ENCODE measurements at regions not wholly inside any gene's neighbourhood (a gene's known extent, or its start where the extent isn't known, plus 50 kb on each side); places are given as distances from the start of the nearest gene placed in this dataset.
"Not testable (repeated sequence)": the region's sequence is repeated elsewhere in the genome, so short reads cannot be mapped to it uniquely, and the experiment has no call there.

DNA sequence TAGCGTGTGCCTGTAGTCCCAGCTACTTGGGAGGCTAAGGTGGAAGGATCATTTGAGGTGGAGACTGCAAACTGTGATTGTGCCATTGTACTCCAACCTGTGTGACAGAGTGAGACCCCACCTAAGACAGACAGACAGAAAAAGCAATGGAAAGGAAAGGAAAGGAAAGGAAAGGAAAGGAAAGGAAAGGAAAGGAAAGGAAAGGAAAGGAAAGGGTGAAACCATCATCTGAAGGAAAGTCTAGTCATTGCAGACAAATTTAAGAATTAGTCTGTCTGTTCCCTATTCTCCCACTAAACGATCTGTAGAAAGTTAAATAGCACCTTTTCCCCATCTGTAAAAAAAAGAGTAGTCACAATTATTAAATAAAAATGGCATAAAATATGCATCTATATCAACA lies 91.1 kb upstream of the SKAP2 start:
- no peak for DNase-seq

DNA sequence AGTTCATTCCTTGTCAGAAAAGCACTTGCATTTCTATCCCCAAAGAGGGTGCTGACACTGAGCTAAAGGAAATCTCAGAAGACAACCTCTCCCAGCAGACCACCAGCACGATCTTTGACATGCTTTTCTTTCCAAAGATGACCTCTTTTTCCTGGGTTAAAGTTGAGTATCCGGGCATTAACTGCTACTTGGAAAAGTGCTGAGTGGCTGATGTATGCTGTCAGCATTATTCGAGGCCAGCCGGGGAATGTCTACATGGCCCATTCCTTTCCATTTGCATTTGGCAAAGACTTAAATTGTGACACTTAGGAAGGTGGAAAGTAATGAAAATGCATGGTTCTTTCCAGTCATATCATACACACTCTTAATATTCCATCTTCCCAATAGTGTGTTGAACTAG lies 90.6 kb upstream of the SKAP2 start:
- no peak for DNase-seq

DNA sequence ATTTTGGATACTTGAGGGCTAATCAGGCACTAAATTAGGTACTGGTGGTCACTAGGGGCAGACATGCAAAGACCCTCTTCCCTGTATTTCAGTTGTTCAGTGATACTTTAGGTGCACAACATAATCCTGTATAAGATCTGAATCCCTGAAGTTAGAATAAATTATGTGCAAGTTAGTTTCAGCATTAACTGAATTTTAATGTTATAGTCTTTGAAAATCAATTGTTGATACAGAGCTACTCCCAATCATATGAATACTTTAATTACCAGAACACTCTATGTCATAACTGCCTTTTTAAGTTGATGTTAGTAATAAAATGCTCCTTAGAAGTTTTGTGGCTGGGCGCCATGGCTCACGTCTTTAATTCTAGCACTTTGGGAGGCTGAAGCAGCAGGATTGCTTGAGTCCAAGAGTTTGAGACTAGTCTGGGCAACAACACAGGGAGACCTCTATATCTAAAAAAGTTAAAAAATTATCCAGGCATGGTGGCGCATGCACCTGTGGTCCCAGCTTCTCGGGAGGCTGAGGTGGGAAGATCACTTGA lies 87.1 kb upstream of the SKAP2 start:
- DNase-seq, result no peak

DNA sequence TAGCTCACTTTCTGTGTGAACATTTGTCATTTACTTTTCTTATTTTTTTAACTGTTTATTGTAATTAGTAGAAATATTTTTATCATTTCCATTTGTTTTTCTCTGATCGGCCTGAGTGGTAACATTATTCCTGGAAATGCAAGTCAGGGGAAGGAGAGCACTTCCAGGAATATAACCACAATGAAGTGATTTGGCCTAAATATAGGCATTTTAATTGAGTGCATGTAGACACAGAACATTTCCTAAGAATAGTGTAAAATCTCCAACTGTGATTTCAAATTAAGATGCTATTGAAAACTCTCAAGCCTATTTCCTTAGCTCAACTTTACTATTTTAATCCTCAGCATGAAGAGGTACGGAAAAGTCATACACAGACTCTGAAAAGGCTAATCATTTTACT lies 86.5 kb upstream of the SKAP2 start:
- DNase-seq, result no peak

DNA sequence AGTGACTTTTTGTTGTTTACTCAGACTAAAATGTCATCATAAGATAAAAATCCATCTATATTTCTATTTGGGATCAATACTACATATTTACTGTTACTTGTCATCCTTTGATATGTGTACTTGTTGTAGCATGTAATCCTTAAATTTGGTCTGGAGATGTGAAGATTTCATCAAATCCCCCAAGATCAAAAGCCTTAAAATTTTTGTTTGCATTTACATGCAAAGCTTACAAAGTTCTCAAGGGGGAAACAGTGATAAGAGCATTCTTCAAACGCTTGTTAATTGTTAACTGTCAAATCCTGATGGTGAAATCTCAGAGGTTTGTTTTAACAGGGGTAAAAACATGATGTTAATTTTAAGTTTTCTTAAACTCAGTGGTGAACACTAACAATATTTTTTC lies 84.9 kb upstream of the SKAP2 start:
- DNase-seq, result no peak

DNA sequence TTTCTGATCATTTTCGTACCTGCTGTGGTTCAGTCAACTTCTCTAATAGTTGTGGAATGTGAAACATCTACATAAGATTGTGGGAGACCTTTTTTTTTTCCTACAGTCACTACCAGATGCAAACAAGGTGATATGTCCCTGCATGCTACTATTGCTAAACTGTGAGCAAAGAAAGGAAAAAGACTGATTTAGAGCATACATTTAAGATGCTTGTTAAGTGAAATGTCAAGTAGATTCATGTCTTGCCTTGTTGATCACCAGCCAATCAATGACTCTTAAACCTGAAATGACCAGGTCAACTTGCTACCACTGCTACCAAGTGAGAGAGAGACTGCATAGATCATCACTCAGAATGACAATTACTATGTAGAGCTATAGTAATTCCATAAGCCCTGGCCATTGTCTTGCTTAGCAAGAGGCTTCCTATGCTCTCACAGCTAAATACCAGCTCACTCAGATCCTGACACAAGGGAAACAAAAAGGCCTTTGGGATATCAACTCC lies 84.3 kb upstream of the SKAP2 start:
- DNase-seq, result no peak

DNA sequence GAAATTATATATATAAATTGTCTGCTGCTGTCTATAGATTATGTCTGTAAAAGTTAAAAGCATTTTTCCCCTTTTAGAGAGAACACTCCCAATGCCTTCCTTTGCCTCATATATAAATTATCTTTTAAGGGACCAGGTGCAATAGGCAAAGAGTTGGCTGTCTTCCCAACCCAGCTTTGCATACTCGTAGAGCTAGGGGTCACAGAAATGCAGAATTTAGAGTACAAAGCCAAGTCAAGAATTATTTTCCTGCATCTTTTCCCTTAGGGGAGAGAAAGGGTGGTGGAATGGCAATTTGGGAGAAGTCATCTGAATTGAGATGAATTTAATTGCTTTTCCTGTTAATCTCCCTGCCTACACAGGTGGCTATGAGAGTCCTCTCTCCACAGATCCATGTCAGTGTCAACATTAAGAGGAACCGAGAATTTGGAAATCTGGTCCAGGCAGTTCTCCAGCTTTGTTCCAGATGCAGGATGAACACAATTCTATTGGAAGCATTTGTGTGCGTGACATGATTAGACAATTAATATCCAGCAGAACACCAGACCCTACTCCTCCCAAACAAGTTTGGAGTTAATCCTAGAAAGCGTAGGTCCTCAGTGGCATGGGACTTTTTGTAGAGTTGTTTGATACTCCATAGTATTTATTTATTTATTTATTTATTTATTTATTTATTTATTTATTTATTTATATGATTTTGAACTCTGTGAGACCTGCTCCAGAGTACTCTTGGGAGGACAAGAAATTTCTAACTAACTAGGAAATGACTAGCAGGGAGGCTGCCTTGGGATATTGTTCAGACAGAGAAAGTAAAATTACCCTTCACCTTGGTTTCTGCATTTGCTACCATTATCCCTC lies 80.3 kb upstream of the SKAP2 start:
- DNase-seq, result peak; percentile 20

DNA sequence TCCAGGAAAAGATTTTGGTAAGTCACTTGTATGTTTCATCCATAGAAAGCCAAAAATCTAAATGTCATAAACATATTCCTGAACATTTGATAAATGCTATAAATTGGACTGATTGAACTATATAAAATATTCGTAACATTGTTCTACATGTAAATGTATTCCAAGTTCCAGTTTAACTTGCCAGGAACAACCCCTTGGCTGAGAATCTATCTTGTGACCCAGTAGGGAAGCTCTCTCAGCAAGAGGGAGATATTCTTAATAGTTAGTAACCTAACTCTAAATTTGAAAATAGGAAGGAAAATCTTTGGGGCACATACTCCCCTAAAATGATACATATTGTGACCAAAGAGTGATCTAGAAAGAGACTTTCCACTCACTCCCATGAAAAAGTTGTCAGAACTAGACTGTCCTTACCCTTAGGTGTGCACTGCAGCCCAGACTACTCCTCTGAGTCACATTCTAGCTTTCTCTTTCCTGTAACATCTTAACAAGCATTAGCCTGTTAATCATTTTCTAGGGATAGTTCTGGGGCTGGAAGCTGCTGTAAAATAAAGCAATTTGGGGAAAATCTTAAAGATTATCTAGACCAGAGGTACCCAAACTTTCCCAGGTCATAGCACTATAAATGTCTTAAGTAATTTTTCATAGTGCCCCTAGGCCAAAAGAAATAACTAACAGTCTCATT lies 73.7 kb upstream of the SKAP2 start:
- DNase-seq, result no peak

DNA sequence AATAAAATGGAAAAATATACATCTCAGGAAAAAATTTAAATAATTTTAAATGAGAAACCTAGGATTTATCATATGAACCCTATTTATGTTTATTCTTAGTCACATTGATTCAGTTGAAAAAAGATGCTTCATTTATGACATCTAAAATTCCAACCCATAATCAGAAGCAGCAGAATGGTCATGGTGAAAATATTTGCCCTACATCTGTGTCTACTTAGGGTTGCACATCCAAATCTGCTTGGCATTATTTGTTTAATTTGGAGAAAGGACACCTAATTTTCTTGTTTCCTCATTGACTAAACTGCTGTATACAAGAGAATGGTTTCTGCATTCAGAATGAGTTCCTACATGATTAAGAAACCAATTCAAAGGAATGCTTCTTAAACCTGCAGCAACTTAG lies 72.9 kb upstream of the SKAP2 start:
- no peak for DNase-seq

DNA sequence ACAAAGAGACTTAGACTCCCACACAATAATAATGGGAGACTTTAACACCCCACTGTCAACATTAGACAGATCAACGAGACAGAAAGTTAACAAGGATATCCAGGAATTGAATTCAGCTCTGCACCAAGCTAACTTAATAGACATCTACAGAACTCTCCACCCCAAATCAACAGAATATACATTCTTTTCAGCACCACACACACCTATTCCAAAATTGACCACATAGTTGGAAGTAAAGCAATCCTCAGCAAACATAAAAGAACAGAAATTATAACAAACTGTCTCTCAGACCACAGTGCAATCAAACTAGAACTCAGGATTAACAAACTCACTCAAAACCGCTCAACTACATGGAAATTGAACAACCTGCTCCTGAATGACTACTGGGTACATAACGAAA lies 68.2 kb upstream of the SKAP2 start:
- DNase-seq, result not testable (repeated sequence)

DNA sequence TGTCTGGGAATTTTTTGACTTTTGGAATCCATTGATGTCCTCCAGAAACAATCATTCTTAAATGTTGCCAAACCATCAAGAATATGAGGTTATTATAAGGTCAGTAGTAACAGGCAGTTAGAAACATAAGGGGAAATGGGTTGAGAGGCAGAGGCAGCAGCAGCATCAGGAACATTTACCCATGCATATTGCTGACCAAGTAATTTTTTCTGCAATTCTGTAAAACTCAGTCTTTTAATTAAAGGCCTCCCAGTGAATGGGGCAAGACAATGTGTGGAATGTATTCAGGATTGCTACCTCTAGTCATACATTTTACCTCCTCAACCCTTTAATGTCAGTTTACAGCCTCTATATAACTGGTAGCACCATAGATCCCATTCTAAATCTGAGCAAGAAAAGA lies 66.5 kb upstream of the SKAP2 start:
- DNase-seq, result no peak

DNA sequence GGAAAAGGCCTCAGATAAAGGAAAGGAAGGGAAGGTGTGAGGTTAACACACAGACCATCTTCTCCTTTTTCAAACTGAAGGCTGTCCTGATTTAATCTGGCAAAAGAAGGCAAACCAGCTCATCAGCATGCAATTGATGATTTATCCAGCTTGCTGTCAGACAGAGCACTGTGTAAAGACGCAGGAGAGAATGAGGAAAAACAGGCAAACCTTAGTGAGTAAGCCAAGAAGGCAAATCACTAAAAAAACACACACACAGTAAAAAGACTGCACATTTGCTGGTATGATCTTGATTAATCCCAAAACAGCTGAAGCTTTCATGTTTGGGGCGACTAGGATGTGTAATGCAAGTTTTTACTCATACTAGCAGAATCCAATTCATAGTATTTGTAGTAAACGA lies 65.8 kb upstream of the SKAP2 start:
- DNase-seq, result no peak

DNA sequence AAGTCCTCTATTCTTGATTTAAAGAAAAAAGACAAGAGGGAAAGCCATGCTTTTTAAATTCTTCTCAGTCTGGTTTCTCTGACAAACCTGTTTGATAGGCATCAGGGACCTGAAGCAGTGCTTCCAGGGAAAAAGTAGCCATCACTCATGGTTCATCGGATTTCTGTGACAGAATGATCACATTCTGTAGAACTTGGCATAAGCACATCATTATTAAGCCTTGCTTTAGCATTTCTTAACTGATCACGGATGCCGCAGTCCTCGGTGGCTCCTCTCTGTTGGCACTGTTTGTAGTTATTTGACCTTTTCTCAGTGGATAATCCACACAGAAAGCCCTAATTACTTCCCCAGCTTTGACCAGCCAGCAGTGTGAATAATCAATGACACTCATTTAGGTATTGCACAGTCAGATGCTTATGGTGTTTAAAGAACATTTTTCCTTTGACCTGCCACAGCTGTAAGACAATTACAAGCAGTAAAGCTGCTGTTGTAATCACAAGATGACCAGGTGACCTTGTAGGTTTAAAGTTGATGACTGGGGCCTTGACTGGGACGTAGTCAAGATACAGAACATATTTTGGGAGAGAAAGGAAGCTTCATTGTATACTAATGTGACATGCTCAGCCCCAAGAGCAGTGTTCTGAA lies 64.4 kb upstream of the SKAP2 start:
- no peak for DNase-seq

DNA sequence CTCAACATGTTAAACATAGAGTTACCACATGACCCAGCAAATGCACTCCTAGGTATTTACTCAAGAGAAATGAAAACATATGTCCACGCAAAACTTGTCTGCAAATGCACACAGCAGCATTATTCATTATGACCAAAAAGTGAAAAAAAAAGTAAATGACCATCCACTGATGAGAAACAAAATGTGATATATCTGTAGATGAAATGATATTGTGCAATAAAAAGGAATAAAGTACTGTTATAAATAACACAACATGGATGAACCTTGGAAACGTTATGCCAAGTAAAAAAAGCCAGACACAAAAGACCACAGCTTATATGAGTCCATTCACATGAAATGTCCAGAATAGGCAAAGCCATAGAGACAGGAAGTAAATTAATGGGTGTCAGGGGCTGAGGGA lies 61.4 kb upstream of the SKAP2 start:
- DNase-seq, result no peak

DNA sequence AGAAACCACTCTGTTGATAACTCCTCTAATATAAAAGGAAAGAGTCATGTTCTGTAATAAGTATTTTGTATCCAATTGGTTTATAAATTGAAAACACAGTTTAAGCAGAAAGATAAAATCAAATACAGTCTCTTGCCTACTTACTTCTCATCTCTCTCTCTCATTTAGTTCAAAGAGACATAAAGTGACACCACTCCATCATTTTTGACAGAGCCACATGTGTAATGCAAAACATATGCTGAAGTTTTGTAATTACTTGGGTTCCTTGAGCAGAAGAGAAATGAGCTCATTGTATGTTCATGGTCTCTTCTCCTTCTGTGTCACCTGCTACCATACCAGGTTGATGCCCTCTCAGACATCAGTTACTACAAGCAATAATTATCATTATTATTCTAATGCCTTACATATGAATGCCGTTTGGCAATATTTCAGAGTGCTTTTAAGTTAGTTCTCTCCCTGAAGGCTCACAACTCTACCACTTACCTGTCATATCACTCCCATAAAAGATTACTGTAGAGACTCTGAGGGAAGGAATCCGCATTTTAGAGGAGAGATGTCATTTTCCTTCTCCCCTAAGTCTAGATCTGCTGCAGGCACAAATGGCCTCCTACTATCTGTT lies 59.9 kb upstream of the SKAP2 start:
- DNase-seq, result no peak

DNA sequence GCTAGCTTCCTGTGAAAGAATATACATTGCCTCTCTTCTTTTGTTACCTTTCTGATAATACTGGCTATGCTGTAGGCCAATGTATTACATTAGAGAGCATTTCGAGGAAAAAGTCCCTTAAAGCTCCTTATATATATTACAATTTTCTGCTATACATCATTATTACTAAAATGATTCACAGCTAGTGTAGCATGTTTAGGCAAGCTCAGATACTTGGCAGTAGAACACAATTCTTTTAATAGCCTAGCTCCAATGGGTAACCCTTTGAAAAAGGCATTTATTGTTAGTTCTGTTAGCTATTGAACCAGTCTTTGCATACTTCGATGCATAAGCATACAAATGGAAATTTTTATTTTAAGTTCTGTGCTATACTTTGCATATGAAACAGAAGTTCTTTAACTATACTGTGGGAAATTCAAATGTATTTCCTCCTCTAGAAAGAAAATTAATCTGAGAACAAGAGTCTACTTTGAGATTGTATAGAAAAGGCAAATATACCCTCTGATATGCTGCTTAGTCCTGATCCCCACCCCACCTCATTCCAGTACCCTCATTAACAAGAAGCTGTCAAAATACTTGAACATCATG lies 55.6 kb upstream of the SKAP2 start:
- no peak for DNase-seq

DNA sequence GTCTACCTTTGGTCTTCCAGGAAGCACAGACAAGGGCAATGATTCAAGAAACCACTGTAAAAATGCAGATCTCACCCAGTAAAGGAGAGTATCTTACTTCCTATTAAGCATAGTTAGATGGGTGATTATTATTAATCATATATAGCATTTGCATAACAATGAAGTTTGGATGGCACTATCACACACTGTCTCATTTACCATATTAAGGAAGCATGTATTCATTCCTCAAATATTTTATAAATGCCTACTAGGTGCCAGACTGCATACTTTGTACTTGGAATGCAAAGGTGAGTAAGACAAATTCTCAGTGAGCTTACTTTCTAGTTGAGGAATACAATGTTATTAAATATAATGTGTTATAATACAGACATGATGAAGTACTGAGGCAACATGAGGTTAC lies 53.9 kb upstream of the SKAP2 start:
- DNase-seq, result no peak

DNA sequence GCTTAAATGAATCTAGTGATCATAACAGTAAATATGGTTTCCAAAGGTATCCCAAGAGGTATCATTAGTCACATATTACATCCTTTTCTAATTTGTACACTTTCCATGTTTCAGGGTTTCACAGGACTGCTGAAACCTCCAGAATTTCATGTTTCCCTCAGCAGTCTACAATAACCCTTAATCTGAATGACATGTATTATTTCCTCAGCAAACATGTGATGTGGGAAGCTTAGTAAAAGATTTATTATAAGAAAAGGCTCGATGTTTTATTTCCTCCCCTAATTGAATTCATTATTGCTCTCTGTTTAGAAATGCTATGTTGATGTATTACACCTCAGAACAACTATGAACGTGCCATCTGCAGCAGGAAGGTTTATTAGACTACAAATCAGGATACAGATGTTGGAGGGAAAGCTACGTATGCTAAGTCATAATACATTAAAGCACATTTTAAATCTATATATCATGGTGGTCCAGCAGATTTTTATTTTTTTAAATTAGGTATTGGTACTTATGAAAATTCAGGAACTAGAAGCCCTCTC lies 52.5 kb upstream of the SKAP2 start:
- no peak for DNase-seq

DNA sequence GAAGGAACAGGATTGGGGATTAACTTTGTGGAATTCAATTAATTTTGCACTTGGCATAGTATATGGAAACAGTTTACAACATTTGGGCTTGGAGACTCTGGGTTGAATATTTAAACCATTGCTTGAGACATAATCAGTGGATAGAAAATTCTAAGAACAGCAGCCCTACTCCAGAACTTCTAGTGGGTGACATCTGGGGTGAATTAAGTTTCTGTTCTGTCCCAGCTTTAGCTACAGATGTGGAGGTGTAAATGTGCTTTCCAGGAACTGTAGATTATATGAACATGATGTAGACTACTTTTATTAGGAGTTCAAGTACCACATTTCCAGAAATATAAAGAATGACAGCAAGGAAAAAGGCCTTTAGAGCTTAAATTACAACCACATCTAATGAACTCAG lies 51.9 kb upstream of the SKAP2 start:
- no peak for DNase-seq
